ENCODE measurements at regions not wholly inside any gene's neighbourhood (a gene's known extent, or its start where the extent isn't known, plus 50 kb on each side); places are given as distances from the start of the nearest gene placed in this dataset.

DNA sequence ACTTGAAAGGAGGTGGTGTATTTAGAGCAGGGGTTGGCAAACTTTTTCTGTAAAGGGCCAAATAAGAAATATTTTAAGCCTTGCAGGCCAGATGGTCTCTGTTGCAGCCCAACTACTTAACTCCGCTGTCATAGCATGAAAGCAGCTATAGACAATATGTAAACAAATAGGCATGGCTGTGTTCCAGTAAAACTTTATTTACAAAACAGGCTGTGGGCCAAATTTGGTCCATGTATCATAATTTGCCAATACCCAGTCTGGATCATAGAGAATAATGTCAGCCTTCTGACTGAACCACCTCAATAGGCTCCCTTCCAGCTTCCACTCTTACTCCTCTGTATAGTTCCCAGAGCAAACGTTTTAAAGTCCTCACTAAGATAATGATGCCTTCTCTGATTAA, 638.8 kb upstream of the CFAP20DC start:
- no peak overlapping the region for H3K27ac Mint-ChIP-seq
- H3K27me3 Mint-ChIP-seq: no peaks in the 10 kb centered on the region
- TF ChIP-seq, protein P1, sequence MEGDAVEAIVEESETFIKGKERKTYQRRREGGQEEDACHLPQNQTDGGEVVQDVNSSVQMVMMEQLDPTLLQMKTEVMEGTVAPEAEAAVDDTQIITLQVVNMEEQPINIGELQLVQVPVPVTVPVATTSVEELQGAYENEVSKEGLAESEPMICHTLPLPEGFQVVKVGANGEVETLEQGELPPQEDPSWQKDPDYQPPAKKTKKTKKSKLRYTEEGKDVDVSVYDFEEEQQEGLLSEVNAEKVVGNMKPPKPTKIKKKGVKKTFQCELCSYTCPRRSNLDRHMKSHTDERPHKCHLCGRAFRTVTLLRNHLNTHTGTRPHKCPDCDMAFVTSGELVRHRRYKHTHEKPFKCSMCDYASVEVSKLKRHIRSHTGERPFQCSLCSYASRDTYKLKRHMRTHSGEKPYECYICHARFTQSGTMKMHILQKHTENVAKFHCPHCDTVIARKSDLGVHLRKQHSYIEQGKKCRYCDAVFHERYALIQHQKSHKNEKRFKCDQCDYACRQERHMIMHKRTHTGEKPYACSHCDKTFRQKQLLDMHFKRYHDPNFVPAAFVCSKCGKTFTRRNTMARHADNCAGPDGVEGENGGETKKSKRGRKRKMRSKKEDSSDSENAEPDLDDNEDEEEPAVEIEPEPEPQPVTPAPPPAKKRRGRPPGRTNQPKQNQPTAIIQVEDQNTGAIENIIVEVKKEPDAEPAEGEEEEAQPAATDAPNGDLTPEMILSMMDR (IDR thresholded peaks at IDR 0.05): no peak
- no peaks in the 10 kb centered on the region for H3K4me1 Mint-ChIP-seq (ENCODE audit: low read depth)
- ATAC-seq (no peak), DNase-seq (no peak)
- ChIA-PET POLR2A (no interaction called here), CTCF (interaction anchor here (1.2 kb wide), 1 partner anchor 9 kb away, joined by 3 read pairs; no protein-coding TSS in a partner anchor)
- intact Hi-C loops (cut with micrococcal nuclease): no loop called here
- no peaks in the 10 kb centered on the region for H3K36me3 Mint-ChIP-seq (ENCODE audit: low read depth)
- H3K4me3 Mint-ChIP-seq: no peak overlapping the region
- H3K9me3 Mint-ChIP-seq: no peaks in the 10 kb centered on the region

DNA sequence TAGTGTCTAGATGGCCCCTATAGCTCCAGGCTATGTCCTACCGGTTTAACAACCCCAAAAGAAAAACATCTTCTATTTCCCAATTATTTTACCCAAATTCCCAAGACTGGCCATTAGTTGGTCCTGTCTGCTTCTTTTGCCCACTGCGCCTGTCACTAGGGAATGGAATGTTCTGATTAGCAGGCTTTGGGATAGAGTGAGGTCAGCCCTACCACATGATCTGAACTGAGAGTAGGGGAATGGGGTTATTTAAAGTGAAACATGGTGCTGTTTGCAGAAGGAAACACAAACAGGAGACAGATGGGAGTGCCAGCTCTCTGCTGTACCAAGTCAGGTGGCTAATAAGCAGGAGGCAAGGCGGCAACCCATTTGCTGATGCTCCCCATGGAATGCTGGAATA, 635.6 kb upstream of the CFAP20DC start:
- DNase-seq (no peak), ATAC-seq (no peak)
- Mint-ChIP-seq H3K36me3 (ENCODE audit: low read depth) (no peaks in the 10 kb centered on the region), H3K4me1 (ENCODE audit: low read depth) (no peaks in the 10 kb centered on the region), H3K9me3 (no peaks in the 10 kb centered on the region), H3K27me3 (no peaks in the 10 kb centered on the region), H3K27ac (no peak overlapping the region), H3K4me3 (no peak overlapping the region)
- TF ChIP-seq, protein P1 (IDR thresholded peaks at IDR 0.05): no peak
- ChIA-PET CTCF (interaction anchor here (1.2 kb wide), 1 partner anchor 172 kb away, joined by 3 read pairs; no protein-coding TSS in a partner anchor), POLR2A (no interaction called here)
- intact Hi-C loops (cut with micrococcal nuclease): no loop called here

DNA sequence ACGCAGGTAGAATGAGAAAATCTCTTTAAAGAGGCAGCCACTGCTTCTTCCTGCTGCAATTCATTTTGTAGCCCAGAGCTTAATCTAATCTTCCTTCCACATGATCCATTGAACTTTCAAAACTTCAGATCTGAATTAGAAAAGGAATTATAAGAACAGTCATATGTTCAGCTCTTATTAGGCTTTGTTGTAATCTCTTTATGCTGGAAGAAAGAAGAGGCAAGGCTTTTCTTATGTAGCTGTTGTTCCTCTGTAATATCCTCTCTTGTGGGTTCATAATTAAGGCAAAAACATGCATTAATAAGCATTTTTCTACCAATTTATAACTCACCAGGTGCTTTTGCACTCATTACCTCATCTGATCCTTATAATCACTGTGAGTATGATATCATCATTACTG, 634.9 kb upstream of the CFAP20DC start:
- ChIA-PET CTCF (interaction anchor here (1.2 kb wide), 1 partner anchor 173 kb away, joined by 3 read pairs; no protein-coding TSS in a partner anchor), POLR2A (no interaction called here)
- DNase-seq: no peak
- TF ChIP-seq, protein P1 (IDR thresholded peaks at IDR 0.05): no peak
- H3K27ac Mint-ChIP-seq: no peak overlapping the region
- no peak overlapping the region for H3K4me3 Mint-ChIP-seq
- H3K36me3 Mint-ChIP-seq (ENCODE audit: low read depth): no peaks in the 10 kb centered on the region
- ATAC-seq: no peak
- no peaks in the 10 kb centered on the region for H3K27me3 Mint-ChIP-seq
- H3K9me3 Mint-ChIP-seq: no peaks in the 10 kb centered on the region
- no peaks in the 10 kb centered on the region for H3K4me1 Mint-ChIP-seq (ENCODE audit: low read depth)
- intact Hi-C loops (cut with micrococcal nuclease): no loop called here

DNA sequence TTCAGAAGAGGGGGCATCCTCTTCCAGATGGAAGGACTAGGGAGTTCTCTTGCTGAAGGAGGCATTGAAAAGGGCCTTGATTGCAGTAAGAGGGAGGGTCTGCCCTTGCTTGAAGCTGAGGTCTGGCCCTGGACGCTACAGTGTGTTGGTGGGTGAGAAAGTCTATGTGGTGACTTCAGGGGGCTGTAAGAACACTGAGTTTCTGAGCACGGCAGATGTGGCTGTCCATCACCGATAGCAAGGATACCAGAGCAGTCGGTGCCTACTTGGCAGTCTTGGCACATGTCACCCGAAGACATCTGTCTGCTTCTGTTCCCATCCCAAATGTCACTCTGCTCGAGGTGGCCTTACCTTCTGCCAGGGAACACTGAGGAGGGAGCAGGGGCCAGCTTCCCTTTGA, 631.1 kb upstream of the CFAP20DC start:
- Mint-ChIP-seq H3K27ac (no peak overlapping the region), H3K4me1 (ENCODE audit: low read depth) (no peaks in the 10 kb centered on the region), H3K36me3 (ENCODE audit: low read depth) (no peaks in the 10 kb centered on the region), H3K4me3 (no peak overlapping the region), H3K9me3 (no peaks in the 10 kb centered on the region), H3K27me3 (no peaks in the 10 kb centered on the region)
- intact Hi-C loops (cut with micrococcal nuclease): no loop called here
- no peak for ATAC-seq
- ChIA-PET CTCF (no interaction called here), POLR2A (no interaction called here)
- TF ChIP-seq, protein P1 (IDR thresholded peaks at IDR 0.05): no peak
- DNase-seq: no peak

DNA sequence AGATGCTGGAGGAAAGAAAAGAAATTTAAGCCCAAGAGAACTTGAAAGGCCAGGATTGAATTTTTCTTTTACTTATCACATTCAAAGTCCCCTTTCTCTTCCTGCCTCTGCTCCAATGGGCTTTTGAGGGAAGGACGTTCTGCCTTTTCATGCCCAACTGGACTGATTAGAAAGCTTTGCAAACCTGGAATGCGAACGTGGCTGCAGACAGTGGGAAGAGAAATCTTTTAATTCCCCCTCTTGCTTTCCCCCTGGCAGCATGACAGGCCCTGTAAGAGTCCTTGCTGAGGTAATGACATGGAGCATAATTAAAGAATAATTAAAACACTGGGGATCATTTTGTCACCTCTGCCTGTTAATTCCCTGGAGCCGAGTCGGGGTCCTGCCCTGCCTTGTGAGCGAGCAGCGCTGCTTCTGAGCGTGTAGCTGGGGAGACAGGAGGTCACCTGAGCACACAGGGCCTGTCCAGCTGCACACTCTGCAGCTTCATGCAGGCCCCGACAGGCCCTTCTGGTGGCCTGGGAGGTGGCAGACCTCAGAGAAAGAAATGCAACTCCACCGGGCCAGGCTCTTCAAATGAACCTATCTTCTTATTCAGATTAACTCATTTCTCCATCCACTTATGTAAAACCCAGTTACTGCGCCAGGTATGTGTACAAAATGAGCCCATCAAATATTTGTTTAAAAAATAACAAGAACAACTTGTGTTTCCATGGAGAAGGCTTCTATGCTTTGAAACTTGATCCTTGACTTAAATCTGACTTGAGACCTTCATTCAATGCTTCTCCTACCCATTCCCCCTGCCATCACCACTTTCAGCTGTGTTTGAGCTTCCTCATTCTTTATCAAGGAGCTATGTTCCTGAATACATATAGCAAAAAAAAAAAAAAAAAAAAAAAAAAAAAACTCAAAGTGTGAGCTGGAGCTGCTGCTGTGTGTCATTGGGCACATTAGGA, 628.2 kb upstream of the CFAP20DC start:
- TF ChIP-seq, protein P1 (IDR thresholded peaks at IDR 0.05): no peak
- H3K4me3 Mint-ChIP-seq: no peak overlapping the region
- no peaks in the 10 kb centered on the region for H3K9me3 Mint-ChIP-seq
- ATAC-seq (no peak), DNase-seq (no peak)
- H3K4me1 Mint-ChIP-seq (ENCODE audit: low read depth): no peaks in the 10 kb centered on the region
- H3K27me3 Mint-ChIP-seq: no peaks in the 10 kb centered on the region
- CTCF ChIA-PET: no interaction called here
- intact Hi-C loops (cut with micrococcal nuclease): no loop called here
- no peaks in the 10 kb centered on the region for H3K36me3 Mint-ChIP-seq (ENCODE audit: low read depth)
- no peak overlapping the region for H3K27ac Mint-ChIP-seq
- POLR2A ChIA-PET: interaction anchor here (0.5 to 1.0 kb wide), 3 partner anchors 13 to 281 kb away, joined by 3 read pairs; no protein-coding TSS in a partner anchor

Data from activated CD8-positive, alpha-beta T cell treated with anti-CD3 and anti-CD28 coated beads for 36 hours (primary cell).